Nephron progenitor cell (in vitro differentiated cells): ENCODE measurements at regions not wholly inside any gene's neighbourhood (a gene's known extent, or its start where the extent isn't known, plus 50 kb on each side); places are given as distances from the start of the nearest gene placed in this dataset.
"Not testable (repeated sequence)": the region's sequence is repeated elsewhere in the genome, so short reads cannot be mapped to it uniquely, and the experiment has no call there.

Source experiments
- DNase-seq: peaks from one replicate; pipeline ENCODE4 v3.0.0; 2021
- H3K27ac Mint-ChIP-seq: 2 replicates; pipeline ENCODE4 v1.8.0; 2021; ENCODE audit warnings: mild to moderate bottlenecking, moderate library complexity, mixed read lengths
- H3K27me3 Mint-ChIP-seq: 2 replicates; pipeline ENCODE4 v1.8.0; 2021; ENCODE audit warnings: mild to moderate bottlenecking, low read depth, mixed read lengths; ENCODE audit not compliant: poor library complexity
- H3K36me3 Mint-ChIP-seq: 2 replicates; pipeline ENCODE4 v1.8.0; 2021; ENCODE audit warnings: low read depth, mixed read lengths
- H3K4me1 Mint-ChIP-seq: 2 replicates; pipeline ENCODE4 v1.8.0; 2021; ENCODE audit warnings: mixed read lengths
- H3K4me3 Mint-ChIP-seq: 2 replicates; pipeline ENCODE4 v1.8.0; 2021; ENCODE audit warnings: mild to moderate bottlenecking, moderate library complexity, mixed read lengths
- H3K9me3 Mint-ChIP-seq: 2 replicates; pipeline ENCODE4 v1.8.0; 2021; ENCODE audit warnings: mild to moderate bottlenecking, moderate library complexity, mixed read lengths
- TF ChIP-seq, protein P1 (sequence below): fragments of 200-600 bp; sonication (generic); IDR thresholded peaks from 2 replicates; pipeline ENCODE4 v1.5.0; 2021; ENCODE audit warnings: antibody characterized with exemption

GRCh38 chr16:29227751-29228663 lies 178.5 kb downstream of the NPIPB11 start:
- peaks cover 16% of the 10 kb centered on the region for H3K9me3 Mint-ChIP-seq
- H3K27ac Mint-ChIP-seq, H3K4me3 Mint-ChIP-seq, H3K36me3 Mint-ChIP-seq: not testable (repeated sequence)
- peaks cover 24% of the 10 kb centered on the region for H3K4me1 Mint-ChIP-seq
- peak; percentile 53 for DNase-seq
- TF ChIP-seq, protein P1, sequence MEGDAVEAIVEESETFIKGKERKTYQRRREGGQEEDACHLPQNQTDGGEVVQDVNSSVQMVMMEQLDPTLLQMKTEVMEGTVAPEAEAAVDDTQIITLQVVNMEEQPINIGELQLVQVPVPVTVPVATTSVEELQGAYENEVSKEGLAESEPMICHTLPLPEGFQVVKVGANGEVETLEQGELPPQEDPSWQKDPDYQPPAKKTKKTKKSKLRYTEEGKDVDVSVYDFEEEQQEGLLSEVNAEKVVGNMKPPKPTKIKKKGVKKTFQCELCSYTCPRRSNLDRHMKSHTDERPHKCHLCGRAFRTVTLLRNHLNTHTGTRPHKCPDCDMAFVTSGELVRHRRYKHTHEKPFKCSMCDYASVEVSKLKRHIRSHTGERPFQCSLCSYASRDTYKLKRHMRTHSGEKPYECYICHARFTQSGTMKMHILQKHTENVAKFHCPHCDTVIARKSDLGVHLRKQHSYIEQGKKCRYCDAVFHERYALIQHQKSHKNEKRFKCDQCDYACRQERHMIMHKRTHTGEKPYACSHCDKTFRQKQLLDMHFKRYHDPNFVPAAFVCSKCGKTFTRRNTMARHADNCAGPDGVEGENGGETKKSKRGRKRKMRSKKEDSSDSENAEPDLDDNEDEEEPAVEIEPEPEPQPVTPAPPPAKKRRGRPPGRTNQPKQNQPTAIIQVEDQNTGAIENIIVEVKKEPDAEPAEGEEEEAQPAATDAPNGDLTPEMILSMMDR: peak; percentile 35
- H3K27me3 Mint-ChIP-seq: peaks cover 21% of the 10 kb centered on the region

DNA sequence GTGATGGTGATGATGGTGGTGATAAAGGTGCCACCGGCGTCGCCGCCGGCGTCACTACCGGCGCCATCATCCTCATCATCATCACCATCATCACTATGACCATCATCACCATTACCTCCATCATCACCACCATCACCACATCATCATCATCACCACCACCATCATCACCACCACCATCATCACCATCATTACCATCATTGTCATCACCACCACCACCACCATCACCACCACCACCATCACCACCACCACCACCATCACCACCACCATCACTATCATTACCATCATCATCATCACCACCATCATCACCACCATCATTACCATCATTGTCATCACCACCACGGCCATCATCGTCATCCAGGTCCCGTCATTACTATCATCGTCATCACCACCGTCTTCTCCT lies 179.7 kb downstream of the NPIPB11 start:
- Mint-ChIP-seq H3K27ac (no peak overlapping the region), H3K36me3 (no peaks in the 10 kb centered on the region), H3K27me3 (peaks cover 15% of the 10 kb centered on the region), H3K4me1 (peaks cover 29% of the 10 kb centered on the region), H3K4me3 (no peak overlapping the region), H3K9me3 (peaks cover 20% of the 10 kb centered on the region)
- no peak for DNase-seq
- TF ChIP-seq, protein P1: no peak

DNA sequence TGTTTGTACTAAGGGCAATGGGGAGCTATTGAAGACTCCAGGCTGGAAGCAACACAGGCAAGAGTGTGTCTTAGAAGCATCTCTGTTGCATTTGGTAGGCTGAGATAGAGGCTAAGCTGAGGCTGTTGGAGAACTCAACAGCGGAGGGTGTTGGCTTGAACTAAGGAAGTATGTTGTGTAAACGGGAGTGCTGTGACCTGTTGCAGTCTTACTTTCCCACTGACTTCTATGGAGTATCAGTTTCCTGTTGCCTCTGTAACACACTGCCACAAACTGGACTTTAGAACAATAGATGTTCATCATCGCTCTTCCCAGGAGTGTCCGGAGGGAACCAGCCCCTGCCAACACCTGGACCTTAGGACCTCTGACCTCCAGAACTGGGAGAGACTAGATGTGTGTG lies 181.8 kb downstream of the NPIPB11 start:
- Mint-ChIP-seq H3K27me3 (peaks cover 19% of the 10 kb centered on the region), H3K9me3 (peaks cover 24% of the 10 kb centered on the region), H3K4me1 (peaks cover 20% of the 10 kb centered on the region)
- H3K4me3 Mint-ChIP-seq, H3K27ac Mint-ChIP-seq, DNase-seq, H3K36me3 Mint-ChIP-seq: not testable (repeated sequence)

DNA sequence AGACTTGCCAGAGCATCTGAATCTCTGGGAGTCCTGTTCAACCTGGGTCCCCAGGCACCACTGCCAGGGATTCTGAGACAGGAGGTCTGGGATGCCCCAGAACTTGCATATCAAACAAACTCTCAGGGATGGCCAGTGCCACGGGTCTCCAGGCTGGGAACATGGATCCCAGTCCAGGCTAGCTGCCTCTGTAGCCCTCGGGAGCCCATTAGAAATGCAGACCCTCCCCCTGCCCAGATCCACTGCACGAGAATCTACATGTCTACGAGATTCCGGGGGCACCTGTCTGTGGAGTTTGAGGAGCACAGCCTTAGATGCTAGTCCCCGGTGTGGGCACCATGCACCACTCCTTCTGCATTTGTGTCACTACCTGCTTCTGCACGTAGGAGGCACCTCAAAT lies 183.9 kb downstream of the NPIPB11 start:
- DNase-seq: not testable (repeated sequence)

GRCh38 chr16:29222008-29222407 lies 184.5 kb downstream of the NPIPB11 start:
- not testable (repeated sequence) for H3K36me3 Mint-ChIP-seq, DNase-seq, H3K27ac Mint-ChIP-seq, H3K4me3 Mint-ChIP-seq
- peaks cover 19% of the 10 kb centered on the region for H3K4me1 Mint-ChIP-seq
- peaks cover 28% of the 10 kb centered on the region for H3K27me3 Mint-ChIP-seq
- peaks cover 35% of the 10 kb centered on the region for H3K9me3 Mint-ChIP-seq

More for the DNA sequence above, 183.9 kb downstream of the NPIPB11 start:
- not testable (repeated sequence) for H3K4me3 Mint-ChIP-seq, H3K36me3 Mint-ChIP-seq, H3K27ac Mint-ChIP-seq
- Mint-ChIP-seq H3K27me3 (peaks cover 23% of the 10 kb centered on the region), H3K4me1 (peaks cover 19% of the 10 kb centered on the region), H3K9me3 (peaks cover 33% of the 10 kb centered on the region)

DNA sequence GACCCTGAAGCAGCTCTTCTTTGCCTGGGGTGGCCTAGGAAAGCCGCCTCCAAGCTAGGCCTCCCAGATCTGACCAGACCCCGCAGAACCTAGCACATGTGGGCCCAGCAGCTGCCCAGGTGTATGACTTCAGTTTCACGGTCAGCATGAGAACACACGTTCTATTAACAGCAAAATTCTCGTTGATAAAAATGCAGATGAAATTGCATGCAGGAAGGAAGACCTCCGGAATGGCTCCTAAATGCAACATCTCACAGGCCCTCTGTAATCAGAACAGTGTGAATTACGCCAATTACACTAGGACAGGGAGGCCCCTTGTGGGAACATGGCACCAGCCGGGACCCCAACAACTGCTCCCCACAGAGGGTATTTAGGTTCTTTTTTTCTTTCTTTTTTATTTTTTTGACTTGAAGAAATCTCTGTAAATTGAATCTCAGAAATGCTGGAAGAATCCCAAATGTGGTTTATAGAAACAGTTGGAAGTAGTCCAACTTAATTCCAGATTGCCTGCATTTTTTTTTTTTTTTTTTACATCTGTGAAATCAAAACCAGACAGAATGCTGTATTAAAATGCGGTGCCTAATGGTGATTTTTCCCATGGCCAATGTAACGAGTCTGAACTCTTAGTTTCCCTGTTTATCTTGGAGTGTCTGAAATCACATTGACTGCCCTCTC lies 185.1 kb downstream of the NPIPB11 start:
- H3K27ac Mint-ChIP-seq, H3K4me3 Mint-ChIP-seq: not testable (repeated sequence)
- peaks cover 19% of the 10 kb centered on the region for H3K4me1 Mint-ChIP-seq

GRCh38 chr16:29220647-29221191 lies 185.8 kb downstream of the NPIPB11 start:
- H3K27me3 Mint-ChIP-seq: peaks cover 26% of the 10 kb centered on the region
- not testable (repeated sequence) for H3K36me3 Mint-ChIP-seq, H3K27ac Mint-ChIP-seq, DNase-seq, H3K4me3 Mint-ChIP-seq
- peaks cover 19% of the 10 kb centered on the region for H3K4me1 Mint-ChIP-seq
- peaks cover 34% of the 10 kb centered on the region for H3K9me3 Mint-ChIP-seq

More for the DNA sequence above, 185.1 kb downstream of the NPIPB11 start:
- not testable (repeated sequence) for H3K36me3 Mint-ChIP-seq, DNase-seq
- peaks cover 36% of the 10 kb centered on the region for H3K9me3 Mint-ChIP-seq
- H3K27me3 Mint-ChIP-seq: peaks cover 32% of the 10 kb centered on the region

DNA sequence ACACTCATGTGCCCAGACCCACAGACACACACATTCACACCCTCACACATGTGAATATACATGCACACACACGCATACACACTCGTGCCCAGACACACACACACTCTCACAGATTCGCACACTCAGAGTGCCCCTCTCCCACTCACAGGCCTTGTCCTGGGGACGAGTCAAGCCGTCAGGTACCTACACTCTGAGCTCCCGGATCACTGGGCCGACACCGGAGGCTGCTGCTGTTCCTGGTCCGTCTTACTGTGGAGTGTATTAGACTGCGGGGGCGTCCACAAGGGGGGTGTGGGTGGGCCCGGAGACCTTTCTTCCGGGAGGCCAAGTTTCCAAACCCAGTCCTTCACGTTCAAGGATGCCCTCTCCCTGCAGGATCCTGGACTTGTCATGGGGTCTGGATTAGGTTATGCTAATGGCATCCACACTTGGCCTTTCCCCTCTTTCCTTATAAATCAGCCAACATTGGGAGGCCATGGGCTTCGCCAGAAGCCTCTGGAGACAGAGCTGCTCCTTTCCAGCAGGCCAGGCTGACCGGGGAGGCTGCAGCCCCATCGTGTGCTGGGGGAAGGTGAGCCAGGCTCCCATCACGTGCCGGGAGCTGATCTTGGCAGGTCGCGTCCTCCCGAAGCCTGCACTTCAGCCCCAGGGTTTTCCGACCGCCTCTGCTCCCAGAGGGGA lies 186.4 kb downstream of the NPIPB11 start:
- not testable (repeated sequence) for DNase-seq, H3K36me3 Mint-ChIP-seq, H3K4me3 Mint-ChIP-seq, H3K27ac Mint-ChIP-seq
- H3K4me1 Mint-ChIP-seq: peaks cover 19% of the 10 kb centered on the region
- H3K27me3 Mint-ChIP-seq: peaks cover 22% of the 10 kb centered on the region
- peaks cover 40% of the 10 kb centered on the region for H3K9me3 Mint-ChIP-seq

- Mint-ChIP-seq H3K4me1 (peaks cover 19% of the 10 kb centered on the region), H3K9me3 (peaks cover 40% of the 10 kb centered on the region), H3K27me3 (peaks cover 22% of the 10 kb centered on the region)
- H3K36me3 Mint-ChIP-seq, DNase-seq, H3K4me3 Mint-ChIP-seq, H3K27ac Mint-ChIP-seq: not testable (repeated sequence)
Measured at GRCh38 chr16:29219562-29219961, 186.9 kb downstream of the NPIPB11 start.

GRCh38 chr16:29218649-29219048 lies 187.9 kb downstream of the NPIPB11 start:
- peaks cover 17% of the 10 kb centered on the region for H3K27me3 Mint-ChIP-seq
- H3K4me3 Mint-ChIP-seq, H3K36me3 Mint-ChIP-seq, H3K27ac Mint-ChIP-seq, DNase-seq: not testable (repeated sequence)
- H3K4me1 Mint-ChIP-seq: peaks cover 19% of the 10 kb centered on the region
- H3K9me3 Mint-ChIP-seq: peaks cover 36% of the 10 kb centered on the region

GRCh38 chr16:29218171-29218570 lies 188.3 kb downstream of the NPIPB11 start:
- Mint-ChIP-seq H3K4me1 (peaks cover 19% of the 10 kb centered on the region), H3K27me3 (peaks cover 17% of the 10 kb centered on the region), H3K9me3 (peaks cover 32% of the 10 kb centered on the region)
- H3K4me3 Mint-ChIP-seq, DNase-seq, H3K27ac Mint-ChIP-seq, H3K36me3 Mint-ChIP-seq: not testable (repeated sequence)
